GM23338 (cell line): ENCODE measurements at regions not wholly inside any gene's neighbourhood (a gene's known extent, or its start where the extent isn't known, plus 50 kb on each side); places are given as distances from the start of the nearest gene placed in this dataset.

Experiments used
- ATAC-seq: fragments of 200-7000 bp; cut with Tn5 transposase; 3 replicates; pipeline ENCODE4 v1.9.1; 2020
- DNase-seq: peaks from one replicate; pipeline ENCODE4 v3.0.0-alpha.2; 2015; ENCODE audit warnings: low spot score
- H2AFZ ChIP-seq: fragments of 200-600 bp; sonication (generic); 2 replicates; pipeline ENCODE4 v1.8.0; 2016; ENCODE audit warnings: antibody characterized with exemption, mild to moderate bottlenecking, moderate library complexity
- H3F3A ChIP-seq: fragments of 200-600 bp; sonication (generic); replicated peaks from 2 replicates; pipeline ENCODE4 v1.8.0; 2017; ENCODE audit warnings: antibody characterized with exemption, mixed run types, low read depth
- H3K27ac ChIP-seq: fragments of 200-600 bp; sonication (generic); 2 replicates; pipeline ENCODE4 v1.6.1; 2016; ENCODE audit warnings: low read depth
- H3K27me3 ChIP-seq: fragments of 200-600 bp; sonication (generic); 2 replicates; pipeline ENCODE4 v1.8.0; 2016; ENCODE audit warnings: mild to moderate bottlenecking, mixed run types, moderate library complexity; ENCODE audit not compliant: insufficient read depth
- H3K36me3 ChIP-seq: fragments of 200-600 bp; sonication (generic); 2 replicates; pipeline ENCODE4 v1.8.0; 2016; ENCODE audit warnings: mild to moderate bottlenecking; ENCODE audit not compliant: insufficient read depth
- H3K4me1 ChIP-seq: fragments of 200-600 bp; sonication (generic); 2 replicates; pipeline ENCODE4 v1.8.0; 2016; ENCODE audit warnings: mild to moderate bottlenecking, moderate library complexity; ENCODE audit not compliant: insufficient read depth
- H3K4me2 ChIP-seq: fragments of 200-600 bp; sonication (generic); 2 replicates; pipeline ENCODE4 v1.7.1; 2017; ENCODE audit warnings: mixed run types
- H3K4me3 ChIP-seq: fragments of 200-600 bp; sonication (generic); 2 replicates; pipeline ENCODE4 v1.6.1; 2016; ENCODE audit warnings: mixed run types
- H3K79me2 ChIP-seq: fragments of 200-600 bp; sonication (generic); replicated peaks from 2 replicates; pipeline ENCODE4 v1.8.0; 2017; ENCODE audit warnings: mild to moderate bottlenecking; ENCODE audit not compliant: insufficient read depth
- H3K9me2 ChIP-seq: fragments of 200-600 bp; sonication (generic); 2 replicates; pipeline ENCODE4 v1.8.0; 2017; ENCODE audit not compliant: insufficient read depth
- H4K20me1 ChIP-seq: fragments of 200-600 bp; sonication (generic); replicated peaks from 2 replicates; pipeline ENCODE4 v1.8.0; 2017; ENCODE audit warnings: mild to moderate bottlenecking; ENCODE audit not compliant: insufficient read depth
- H3K27ac Mint-ChIP-seq: 2 replicates; pipeline ENCODE4 v1.8.0; 2020; ENCODE audit warnings: inconsistent platforms, mild to moderate bottlenecking, moderate library complexity, mixed read lengths
- H3K27me3 Mint-ChIP-seq: 3 replicates; pipeline ENCODE4 v1.8.0; 2022; ENCODE audit warnings: low read depth, mild to moderate bottlenecking, moderate library complexity, mixed read lengths, inconsistent platforms; ENCODE audit not compliant: insufficient read depth, poor library complexity
- H3K36me3 Mint-ChIP-seq: 3 replicates; pipeline ENCODE4 v1.8.0; 2021; ENCODE audit warnings: low read depth, mild to moderate bottlenecking, inconsistent platforms, moderate library complexity, mixed read lengths
- H3K4me1 Mint-ChIP-seq: 3 replicates; pipeline ENCODE4 v1.8.0; 2020; ENCODE audit warnings: mild to moderate bottlenecking, inconsistent platforms, mixed read lengths
- H3K4me3 Mint-ChIP-seq: 3 replicates; pipeline ENCODE4 v1.8.0; 2021; ENCODE audit warnings: moderate library complexity, mild to moderate bottlenecking, inconsistent platforms, mixed read lengths
- H3K9me3 Mint-ChIP-seq: 3 replicates; pipeline ENCODE4 v1.8.0; 2020; ENCODE audit warnings: moderate library complexity, mild to moderate bottlenecking, inconsistent platforms, mixed read lengths
- CTCF ChIP-seq, 2 experiments: fragments of 200-600 bp in 1 of 2; sonication (generic) in 1 of 2; conservative IDR thresholded peaks; 2 replicates each; pipeline versions ENCODE4 v1.5.1 to v1.6.1; 2016 to 2017; ENCODE audit warnings: antibody characterized with exemption in 2 of 2, low read depth in 2 of 2, mild to moderate bottlenecking in 2 of 2, moderate library complexity in 1 of 2
- ETS1 ChIP-seq: IDR thresholded peaks from 2 replicates; pipeline ENCODE4 v1.6.1; 2016; ENCODE audit warnings: antibody characterized with exemption
- EZH2 ChIP-seq: fragments of 200-600 bp; sonication (generic); IDR thresholded peaks from one replicate; pipeline ENCODE4 v1.8.0; 2017; ENCODE audit warnings: antibody characterized with exemption, mild to moderate bottlenecking, low read depth; ENCODE audit not compliant: unreplicated experiment
- EZH2phosphoT487 ChIP-seq: fragments of 200-600 bp; sonication (generic); IDR thresholded peaks from one replicate; pipeline ENCODE4 v1.8.1; 2018; ENCODE audit warnings: antibody characterized with exemption; ENCODE audit not compliant: unreplicated experiment
- JUNB ChIP-seq: IDR thresholded peaks from one replicate; pipeline ENCODE4 v1.6.1; 2016; ENCODE audit warnings: antibody characterized with exemption; ENCODE audit not compliant: unreplicated experiment
- NANOG ChIP-seq: IDR thresholded peaks from 2 replicates; pipeline ENCODE4 v1.6.1; 2016; ENCODE audit warnings: antibody characterized with exemption, borderline replicate concordance
- POLR2AphosphoS5 ChIP-seq: IDR thresholded peaks from 2 replicates; pipeline ENCODE4 v1.6.1; 2016; ENCODE audit warnings: antibody characterized with exemption, low read depth
- REST ChIP-seq: IDR thresholded peaks from one replicate; pipeline ENCODE4 v1.6.1; 2018; ENCODE audit warnings: antibody characterized with exemption; ENCODE audit not compliant: unreplicated experiment
- STAT1 ChIP-seq: IDR thresholded peaks from one replicate; pipeline ENCODE4 v1.6.1; 2016; ENCODE audit warnings: antibody characterized with exemption; ENCODE audit not compliant: unreplicated experiment
- ZNF114 ChIP-seq: fragments of 250-450 bp; sonication (Bioruptor Pico); IDR thresholded peaks from 2 replicates; pipeline ENCODE4 v1.5.0; 2020; ENCODE audit warnings: mild to moderate bottlenecking, moderate library complexity
- ZNF331 ChIP-seq: fragments of 250-450 bp; sonication (Bioruptor Pico); IDR thresholded peaks from 2 replicates; pipeline ENCODE4 v1.5.0; 2020; ENCODE audit warnings: low read depth, mild to moderate bottlenecking, moderate library complexity
- ZNF462 ChIP-seq: fragments of 250-450 bp; sonication (Bioruptor Pico); IDR thresholded peaks from 2 replicates; pipeline ENCODE4 v1.5.0; 2020; ENCODE audit warnings: mild to moderate bottlenecking, moderate library complexity

- no peaks in the 10 kb centered on the region for H3F3A ChIP-seq
- no peaks in the 10 kb centered on the region for H3K79me2 ChIP-seq
- H3K4me2 ChIP-seq = no peak overlapping the region
- no peak for TF ChIP-seq STAT1
- no peak for TF ChIP-seq ZNF462
- no peak for TF ChIP-seq JUNB
- no peak for TF ChIP-seq NANOG
- TF ChIP-seq POLR2AphosphoS5 = no peak
- no peak for TF ChIP-seq EZH2phosphoT487
- no peak for TF ChIP-seq REST
- no peak for TF ChIP-seq CTCF (conservative IDR thresholded peaks at IDR 0.05; ENCODE audit: low read depth in 2 of 2)
- no peak for TF ChIP-seq ETS1
- no peak for TF ChIP-seq ZNF114 (CRISPR knock-in tag)
- TF ChIP-seq ZNF331 (CRISPR knock-in tag) = no peak
- no peak for TF ChIP-seq EZH2
- no peaks in the 10 kb centered on the region for H3K36me3 ChIP-seq
- H3K4me3 Mint-ChIP-seq = no peak overlapping the region
- H3K9me3 Mint-ChIP-seq = peaks cover 11% of the 10 kb centered on the region
- ATAC-seq (no peak), DNase-seq (no peak)
- no peaks in the 10 kb centered on the region for H3K4me1 Mint-ChIP-seq
- no peaks in the 10 kb centered on the region for H3K27me3 Mint-ChIP-seq
- H3K36me3 Mint-ChIP-seq = no peaks in the 10 kb centered on the region; the same call in 2 of the 3 replicates
- H3K4me1 ChIP-seq = no peaks in the 10 kb centered on the region
- no peaks in the 10 kb centered on the region for H3K9me2 ChIP-seq
- H2AFZ ChIP-seq = no peak overlapping the region
- H3K27ac Mint-ChIP-seq = no peak overlapping the region
- H3K27me3 ChIP-seq = no peaks in the 10 kb centered on the region
- H3K4me3 ChIP-seq = no peak overlapping the region
- H4K20me1 ChIP-seq = no peaks in the 10 kb centered on the region
- no peak overlapping the region for H3K27ac ChIP-seq
Observed at GRCh38 chrX:1717373-1717772, 102.5 kb downstream of the ASMT start.
